Endodermal cell (in vitro differentiated cells): ENCODE measurements at regions not wholly inside any gene's neighbourhood (a gene's known extent, or its start where the extent isn't known, plus 50 kb on each side); places are given as distances from the start of the nearest gene placed in this dataset.

Experiments
- DNase-seq: peaks from one replicate; pipeline ENCODE4 v3.0.0-alpha.2; 2017
- H3K27ac ChIP-seq: 2 replicates; pipeline ENCODE4 v1.5.1; 2013; ENCODE audit warnings: mild to moderate bottlenecking, low read depth, low read length, moderate library complexity
- H3K27me3 ChIP-seq: 2 replicates; pipeline ENCODE4 v1.6.1; 2013; ENCODE audit warnings: mild to moderate bottlenecking, low read length, moderate library complexity; ENCODE audit not compliant: insufficient read depth, control insufficient read depth, poor library complexity, severe bottlenecking
- H3K36me3 ChIP-seq: 2 replicates; pipeline ENCODE4 v1.7.0; 2013; ENCODE audit warnings: mild to moderate bottlenecking, low read length, moderate library complexity; ENCODE audit not compliant: control insufficient read depth, insufficient read depth
- H3K4me1 ChIP-seq: one replicate; pipeline ENCODE4 v1.7.0; 2013; ENCODE audit warnings: low read length; ENCODE audit not compliant: control insufficient read depth, insufficient read depth
- H3K4me3 ChIP-seq: 2 replicates; pipeline ENCODE4 v1.5.1; 2013; ENCODE audit warnings: mild to moderate bottlenecking, low read length, moderate library complexity
- H3K9ac ChIP-seq: 2 replicates; pipeline ENCODE4 v1.6.1; 2013; ENCODE audit warnings: mild to moderate bottlenecking, low read length, moderate library complexity; ENCODE audit not compliant: poor library complexity, severe bottlenecking; ENCODE audit errors: extremely low read depth
- H3K9me3 ChIP-seq: 2 replicates; pipeline ENCODE4 v1.6.1; 2013; ENCODE audit warnings: mild to moderate bottlenecking, low read length, moderate library complexity; ENCODE audit not compliant: control insufficient read depth
- H3K27ac Mint-ChIP-seq: 2 replicates; pipeline ENCODE4 v1.8.0; 2020; ENCODE audit warnings: mixed read lengths
- H3K27me3 Mint-ChIP-seq: 2 replicates; pipeline ENCODE4 v1.8.0; 2021; ENCODE audit warnings: mild to moderate bottlenecking, mixed read lengths; ENCODE audit not compliant: insufficient read depth
- H3K36me3 Mint-ChIP-seq: 2 replicates; pipeline ENCODE4 v1.8.0; 2020; ENCODE audit warnings: low read depth, mixed read lengths
- H3K4me1 Mint-ChIP-seq: 2 replicates; pipeline ENCODE4 v1.8.0; 2020; ENCODE audit warnings: mixed read lengths
- H3K4me3 Mint-ChIP-seq: 2 replicates; pipeline ENCODE4 v1.8.0; 2020; ENCODE audit warnings: mild to moderate bottlenecking, moderate library complexity, mixed read lengths
- H3K9me3 Mint-ChIP-seq: 2 replicates; pipeline ENCODE4 v1.8.0; 2020; ENCODE audit warnings: mild to moderate bottlenecking, mixed read lengths
- CTCF ChIP-seq: fragments of 200-600 bp; sonication (generic); conservative IDR thresholded peaks from 2 replicates; pipeline ENCODE4 v1.5.0; 2021; ENCODE audit warnings: antibody characterized with exemption, mild to moderate bottlenecking
- WGBS, 2 experiments: methylation state at CpG; one replicate each; pipeline versions ENCODE4 v1.1.5 to v1.1.7; 2013; ENCODE audit warnings: missing lambda C conversion rate in 2 of 2, mixed read lengths in 1 of 2; ENCODE audit not compliant: insufficient coverage in 1 of 2, insufficient read length in 1 of 2; 5-methylcytosine and 5-hydroxymethylcytosine counted together

GRCh38 chr22:22711532-22711913 is 67.1 kb downstream of the GGTLC2 start:
- H3K4me1 Mint-ChIP-seq: no peaks in the 10 kb centered on the region
- Histone ChIP-seq H3K4me1 (no peaks in the 10 kb centered on the region), H3K9ac (no peak overlapping the region), H3K9me3 (no peaks in the 10 kb centered on the region), H3K27me3 (peaks cover 48% of the 10 kb centered on the region), H3K36me3 (no peaks in the 10 kb centered on the region), H3K27ac (no peak overlapping the region), H3K4me3 (no peak overlapping the region)
- no peaks in the 10 kb centered on the region for H3K36me3 Mint-ChIP-seq
- no peak overlapping the region for H3K27ac Mint-ChIP-seq
- peaks cover 85% of the 10 kb centered on the region for H3K27me3 Mint-ChIP-seq
- TF ChIP-seq CTCF: no peak
- 89 to 90% methylated on average over 2 to 5 of the region's 5 CpGs for WGBS, 2 experiments
- no peak overlapping the region for H3K4me3 Mint-ChIP-seq
- no peak for DNase-seq
- no peaks in the 10 kb centered on the region for H3K9me3 Mint-ChIP-seq

- Histone ChIP-seq H3K4me3 (no peak overlapping the region), H3K27me3 (peaks cover 54% of the 10 kb centered on the region), H3K36me3 (no peaks in the 10 kb centered on the region), H3K4me1 (no peaks in the 10 kb centered on the region), H3K9me3 (no peaks in the 10 kb centered on the region), H3K27ac (no peak overlapping the region), H3K9ac (no peak overlapping the region)
- no peaks in the 10 kb centered on the region for H3K36me3 Mint-ChIP-seq
- H3K9me3 Mint-ChIP-seq: no peaks in the 10 kb centered on the region
- H3K27me3 Mint-ChIP-seq: peaks cover 85% of the 10 kb centered on the region
- H3K4me3 Mint-ChIP-seq: no peak overlapping the region
- H3K4me1 Mint-ChIP-seq: no peaks in the 10 kb centered on the region
- TF ChIP-seq CTCF: no peak
- no peak for DNase-seq
- 78 to 88% methylated on average over 5 to 6 of the region's 6 CpGs for WGBS, 2 experiments
- no peak overlapping the region for H3K27ac Mint-ChIP-seq
Observed at GRCh38 chr22:22712092-22712658, 67.8 kb downstream of the GGTLC2 start.

GRCh38 chr22:22712666-22713365 is 68.4 kb downstream of the GGTLC2 start:
- 77 to 83% methylated on average over 5 to 13 of the region's 13 CpGs for WGBS, 2 experiments
- H3K36me3 ChIP-seq: no peaks in the 10 kb centered on the region
- peaks cover 85% of the 10 kb centered on the region for H3K27me3 Mint-ChIP-seq
- no peaks in the 10 kb centered on the region for H3K9me3 ChIP-seq
- H3K27ac ChIP-seq: no peak overlapping the region
- H3K4me3 Mint-ChIP-seq: no peak overlapping the region
- H3K4me1 Mint-ChIP-seq: no peaks in the 10 kb centered on the region
- DNase-seq: no peak
- H3K27ac Mint-ChIP-seq: no peak overlapping the region
- peaks cover 60% of the 10 kb centered on the region for H3K27me3 ChIP-seq
- H3K9me3 Mint-ChIP-seq: no peaks in the 10 kb centered on the region
- no peak overlapping the region for H3K4me3 ChIP-seq
- no peaks in the 10 kb centered on the region for H3K36me3 Mint-ChIP-seq
- no peak for TF ChIP-seq CTCF
- H3K9ac ChIP-seq: no peak overlapping the region
- no peaks in the 10 kb centered on the region for H3K4me1 ChIP-seq
